ENCODE measurements at regions not wholly inside any gene's neighbourhood (a gene's known extent, or its start where the extent isn't known, plus 50 kb on each side); places are given as distances from the start of the nearest gene placed in this dataset.

GRCh38 chr12:42944516-42944915 lies 355.0 kb upstream of the PRICKLE1 start:
- Histone ChIP-seq H3K9me2 (replicated peaks; ENCODE audit: insufficient read depth) (no peaks in the 10 kb centered on the region), H3K79me2 (no peaks in the 10 kb centered on the region), H3K4me3 (no peak overlapping the region), H3K4me1 (ENCODE audit: insufficient read depth) (peaks cover 7% of the 10 kb centered on the region), H3K27ac (no peak overlapping the region), H4K20me1 (ENCODE audit: insufficient read depth, poor library complexity, severe bottlenecking) (no peaks in the 10 kb centered on the region), H3K4me2 (no peak overlapping the region), H3K36me3 (replicated peaks; ENCODE audit: insufficient read depth, low read depth) (no peaks in the 10 kb centered on the region), H3K27me3 (no peaks in the 10 kb centered on the region), H2AFZ (no peak overlapping the region), H3K9me3 (ENCODE audit: low read depth) (no peaks in the 10 kb centered on the region)
- DNase-seq (ENCODE audit: low spot score), result no peak
- TF ChIP-seq EZH2phosphoT487 (IDR thresholded peaks at IDR 0.05; ENCODE audit: low read depth, severe bottlenecking, unreplicated experiment), result no peak
- TF ChIP-seq, protein P1, sequence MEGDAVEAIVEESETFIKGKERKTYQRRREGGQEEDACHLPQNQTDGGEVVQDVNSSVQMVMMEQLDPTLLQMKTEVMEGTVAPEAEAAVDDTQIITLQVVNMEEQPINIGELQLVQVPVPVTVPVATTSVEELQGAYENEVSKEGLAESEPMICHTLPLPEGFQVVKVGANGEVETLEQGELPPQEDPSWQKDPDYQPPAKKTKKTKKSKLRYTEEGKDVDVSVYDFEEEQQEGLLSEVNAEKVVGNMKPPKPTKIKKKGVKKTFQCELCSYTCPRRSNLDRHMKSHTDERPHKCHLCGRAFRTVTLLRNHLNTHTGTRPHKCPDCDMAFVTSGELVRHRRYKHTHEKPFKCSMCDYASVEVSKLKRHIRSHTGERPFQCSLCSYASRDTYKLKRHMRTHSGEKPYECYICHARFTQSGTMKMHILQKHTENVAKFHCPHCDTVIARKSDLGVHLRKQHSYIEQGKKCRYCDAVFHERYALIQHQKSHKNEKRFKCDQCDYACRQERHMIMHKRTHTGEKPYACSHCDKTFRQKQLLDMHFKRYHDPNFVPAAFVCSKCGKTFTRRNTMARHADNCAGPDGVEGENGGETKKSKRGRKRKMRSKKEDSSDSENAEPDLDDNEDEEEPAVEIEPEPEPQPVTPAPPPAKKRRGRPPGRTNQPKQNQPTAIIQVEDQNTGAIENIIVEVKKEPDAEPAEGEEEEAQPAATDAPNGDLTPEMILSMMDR (IDR thresholded peaks at IDR 0.05; ENCODE audit: poor library complexity), result no peak
- no peak for TF ChIP-seq EZH2 (IDR thresholded peaks at IDR 0.05; ENCODE audit: borderline replicate concordance)
- 75% methylated on average over 2 of the region's 2 CpGs for WGBS (ENCODE audit: low lambda C conversion rate, missing lambda C conversion rate)

DNA sequence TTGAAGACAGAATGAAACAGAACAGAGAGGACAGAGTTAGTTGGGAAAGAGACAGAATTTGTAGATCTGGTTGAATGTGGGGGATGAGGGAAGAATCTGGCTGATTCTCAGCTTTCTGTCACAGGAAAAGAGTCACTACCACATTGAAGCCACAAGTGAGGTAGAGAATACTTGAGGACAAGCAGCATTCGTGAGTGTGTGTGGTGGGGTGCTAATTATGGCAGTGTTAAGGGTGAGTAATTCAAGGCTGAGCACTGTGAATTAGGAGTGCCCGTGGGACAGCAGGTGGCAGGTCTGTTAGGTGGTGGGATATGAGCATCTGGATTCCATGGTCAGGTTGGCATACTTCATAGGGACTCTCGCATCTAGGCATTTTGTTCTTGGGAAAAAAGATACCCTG lies 347.4 kb upstream of the PRICKLE1 start:
- Histone ChIP-seq H2AFZ (no peak overlapping the region), H3K9me2 (replicated peaks; ENCODE audit: insufficient read depth) (no peaks in the 10 kb centered on the region), H3K79me2 (no peaks in the 10 kb centered on the region), H4K20me1 (ENCODE audit: insufficient read depth, poor library complexity, severe bottlenecking) (no peaks in the 10 kb centered on the region), H3K9me3 (ENCODE audit: low read depth) (no peaks in the 10 kb centered on the region), H3K4me1 (ENCODE audit: insufficient read depth) (no peaks in the 10 kb centered on the region), H3K4me2 (no peak overlapping the region), H3K36me3 (replicated peaks; ENCODE audit: insufficient read depth, low read depth) (no peaks in the 10 kb centered on the region), H3K4me3 (no peak overlapping the region), H3K27me3 (no peaks in the 10 kb centered on the region), H3K27ac (no peak overlapping the region)
- 87% methylated on average over 3 of the region's 3 CpGs for WGBS (ENCODE audit: low lambda C conversion rate, missing lambda C conversion rate)
- no peak for TF ChIP-seq EZH2phosphoT487 (IDR thresholded peaks at IDR 0.05; ENCODE audit: low read depth, severe bottlenecking, unreplicated experiment)
- no peak for TF ChIP-seq EZH2 (IDR thresholded peaks at IDR 0.05; ENCODE audit: borderline replicate concordance)
- TF ChIP-seq, protein P1 (IDR thresholded peaks at IDR 0.05; ENCODE audit: poor library complexity), result no peak
- DNase-seq (ENCODE audit: low spot score), result no peak

- no peaks in the 10 kb centered on the region for H4K20me1 ChIP-seq (ENCODE audit: insufficient read depth, poor library complexity, severe bottlenecking)
- no peak overlapping the region for H3K4me3 ChIP-seq
- no peaks in the 10 kb centered on the region for H3K36me3 ChIP-seq (replicated peaks; ENCODE audit: insufficient read depth, low read depth)
- no peaks in the 10 kb centered on the region for H3K9me2 ChIP-seq (replicated peaks; ENCODE audit: insufficient read depth)
- no peak overlapping the region for H2AFZ ChIP-seq
- H3K4me1 ChIP-seq (ENCODE audit: insufficient read depth), result no peaks in the 10 kb centered on the region
- H3K4me2 ChIP-seq, result no peak overlapping the region
- WGBS (ENCODE audit: low lambda C conversion rate, missing lambda C conversion rate), result 96% methylated on average over 1 of the region's 1 CpG
- DNase-seq (ENCODE audit: low spot score), result no peak
- no peaks in the 10 kb centered on the region for H3K79me2 ChIP-seq
- no peaks in the 10 kb centered on the region for H3K27me3 ChIP-seq
- H3K9me3 ChIP-seq (ENCODE audit: low read depth), result no peaks in the 10 kb centered on the region
- no peak overlapping the region for H3K27ac ChIP-seq
- no peak for TF ChIP-seq EZH2 (IDR thresholded peaks at IDR 0.05; ENCODE audit: borderline replicate concordance)
- TF ChIP-seq, protein P1 (IDR thresholded peaks at IDR 0.05; ENCODE audit: poor library complexity), result no peak
- TF ChIP-seq EZH2phosphoT487 (IDR thresholded peaks at IDR 0.05; ENCODE audit: low read depth, severe bottlenecking, unreplicated experiment), result no peak
These were observed 346.7 kb upstream of the PRICKLE1 start for GRCh38 chr12:42936260-42936659.

- Histone ChIP-seq H3K4me1 (ENCODE audit: insufficient read depth) (no peaks in the 10 kb centered on the region), H4K20me1 (ENCODE audit: insufficient read depth, poor library complexity, severe bottlenecking) (no peaks in the 10 kb centered on the region), H3K9me2 (replicated peaks; ENCODE audit: insufficient read depth) (no peaks in the 10 kb centered on the region), H2AFZ (no peak overlapping the region), H3K79me2 (no peaks in the 10 kb centered on the region), H3K9me3 (ENCODE audit: low read depth) (no peaks in the 10 kb centered on the region), H3K36me3 (replicated peaks; ENCODE audit: insufficient read depth, low read depth) (no peaks in the 10 kb centered on the region), H3K4me2 (no peak overlapping the region), H3K27me3 (no peaks in the 10 kb centered on the region), H3K4me3 (no peak overlapping the region), H3K27ac (no peak overlapping the region)
- no peak for DNase-seq (ENCODE audit: low spot score)
- 54% methylated on average over 2 of the region's 2 CpGs for WGBS (ENCODE audit: low lambda C conversion rate, missing lambda C conversion rate)
- TF ChIP-seq, protein P1 (IDR thresholded peaks at IDR 0.05; ENCODE audit: poor library complexity), result no peak
- TF ChIP-seq EZH2phosphoT487 (IDR thresholded peaks at IDR 0.05; ENCODE audit: low read depth, severe bottlenecking, unreplicated experiment) (no peak), EZH2 (IDR thresholded peaks at IDR 0.05; ENCODE audit: borderline replicate concordance) (no peak)
These were observed 346.2 kb upstream of the PRICKLE1 start for GRCh38 chr12:42935756-42936155.
